Uterus (tissue), 3 donors: ENCODE measurements at regions not wholly inside any gene's neighbourhood (a gene's known extent, or its start where the extent isn't known, plus 50 kb on each side); places are given as distances from the start of the nearest gene placed in this dataset.

Source experiments
- DNase-seq, 2 donors: peaks; one replicate each; pipeline ENCODE4 v3.0.0-alpha.2; 2019 to 2020
- H3K27ac ChIP-seq, 2 donors: fragments of 200-600 bp; sonication (generic); 1 replicate in 1 of 2; 2 replicates in 1 of 2; pipeline ENCODE4 v1.5.1; 2016 to 2018
- H3K27me3 ChIP-seq, 2 donors: fragments of 200-600 bp; sonication (generic); one replicate each; pipeline ENCODE4 v1.5.1; 2018 to 2019; ENCODE audit warnings: control low read depth in 1 of 2
- H3K36me3 ChIP-seq, 2 donors: fragments of 200-600 bp; sonication (generic); one replicate each; pipeline ENCODE4 v1.5.1; 2019; ENCODE audit warnings: control low read depth in 1 of 2
- H3K4me1 ChIP-seq, 2 donors: fragments of 200-600 bp; sonication (generic); one replicate each; pipeline ENCODE4 v1.5.1; 2018 to 2019; ENCODE audit warnings: control low read depth in 1 of 2
- H3K4me3 ChIP-seq, 2 donors: fragments of 200-600 bp; sonication (generic); 1 replicate in 1 of 2; 2 replicates in 1 of 2; pipeline ENCODE4 v1.5.1; 2018 to 2019; ENCODE audit warnings: mild to moderate bottlenecking in 1 of 2
- H3K9me3 ChIP-seq, 2 donors: fragments of 200-600 bp; sonication (generic); one replicate each; pipeline ENCODE4 v1.5.1; 2019; ENCODE audit warnings: control low read depth in 1 of 2
- CTCF ChIP-seq, 4 experiments: fragments of 200-600 bp in 2 of 4; fragments of 450-650 bp in 2 of 4; sonication (generic) in 2 of 4; IDR thresholded peaks; one replicate each; pipeline ENCODE4 v1.5.1; 2016 to 2019; ENCODE audit warnings: antibody characterized with exemption in 4 of 4, mild to moderate bottlenecking in 2 of 4, moderate library complexity in 1 of 4
- POLR2A ChIP-seq, 2 donors: fragments of 450-650 bp; IDR thresholded peaks; one replicate each; pipeline ENCODE4 v1.6.1; 2016; ENCODE audit warnings: antibody characterized with exemption in 2 of 2, mild to moderate bottlenecking in 1 of 2, moderate library complexity in 1 of 2
- intact Hi-C: fragments of 100-400 bp; cut with DNase I; formaldehyde crosslinking; loops from one replicate; pipeline ENCODE4 v1.15.1; 2023; ENCODE audit warnings: low total_unique reads
- donor health status: DM: yes; HTN: yes; CAD: no.

GRCh38 chr15:96514607-96515285 lies 184.2 kb downstream of the NR2F2 start:
- no peak for DNase-seq
- intact Hi-C loops = no loop called here
- Histone ChIP-seq H3K9me3 (no peaks in the 10 kb centered on the region), H3K4me3 (no peak overlapping the region), H3K4me1 (no peaks in the 10 kb centered on the region), H3K27ac (no peak overlapping the region), H3K27me3 (no peaks in the 10 kb centered on the region), H3K36me3 (no peaks in the 10 kb centered on the region)
- TF ChIP-seq CTCF (IDR thresholded peaks at IDR 0.05) (no peak), POLR2A (IDR thresholded peaks at IDR 0.05) (no peak)

- DNase-seq = no peak
- no peak for TF ChIP-seq POLR2A (IDR thresholded peaks at IDR 0.05)
- no peak for TF ChIP-seq CTCF (IDR thresholded peaks at IDR 0.05)
- Histone ChIP-seq H3K4me3 (no peak overlapping the region), H3K4me1 (no peaks in the 10 kb centered on the region), H3K36me3 (no peaks in the 10 kb centered on the region), H3K9me3 (no peaks in the 10 kb centered on the region), H3K27me3 (no peaks in the 10 kb centered on the region), H3K27ac (no peak overlapping the region)
- intact Hi-C loops = no loop called here
Observed at GRCh38 chr15:96515371-96515770, 184.9 kb downstream of the NR2F2 start.

- intact Hi-C loops = no loop called here
- Histone ChIP-seq H3K4me1 (no peaks in the 10 kb centered on the region), H3K4me3 (no peak overlapping the region), H3K9me3 (no peaks in the 10 kb centered on the region), H3K36me3 (no peaks in the 10 kb centered on the region), H3K27ac (no peak overlapping the region), H3K27me3 (no peaks in the 10 kb centered on the region)
- TF ChIP-seq CTCF (IDR thresholded peaks at IDR 0.05) (no peak), POLR2A (IDR thresholded peaks at IDR 0.05) (no peak)
- no peak for DNase-seq
Observed at GRCh38 chr15:96521386-96521785, 190.9 kb downstream of the NR2F2 start.

- no peak for DNase-seq
- no peaks in the 10 kb centered on the region for H3K9me3 ChIP-seq
- peaks cover 0 to 11% of the 10 kb centered on the region in 2 donors for H3K27me3 ChIP-seq
- no peak overlapping the region for H3K27ac ChIP-seq
- no peak overlapping the region for H3K4me3 ChIP-seq
- no peaks in the 10 kb centered on the region for H3K4me1 ChIP-seq
- intact Hi-C loops = no loop called here
- no peaks in the 10 kb centered on the region for H3K36me3 ChIP-seq
- no peak for TF ChIP-seq POLR2A (IDR thresholded peaks at IDR 0.05)
- no peak for TF ChIP-seq CTCF (IDR thresholded peaks at IDR 0.05)
Observed at GRCh38 chr15:96524676-96525417, 194.3 kb downstream of the NR2F2 start.

GRCh38 chr15:96535148-96535547 lies 204.6 kb downstream of the NR2F2 start:
- no peak overlapping the region for H3K27ac ChIP-seq
- H3K4me1 ChIP-seq = no peaks in the 10 kb centered on the region
- H3K9me3 ChIP-seq = no peaks in the 10 kb centered on the region
- intact Hi-C loops = no loop called here
- no peak for TF ChIP-seq CTCF (IDR thresholded peaks at IDR 0.05)
- no peak for TF ChIP-seq POLR2A (IDR thresholded peaks at IDR 0.05)
- H3K36me3 ChIP-seq = no peaks in the 10 kb centered on the region
- H3K27me3 ChIP-seq = peaks cover 0 to 5% of the 10 kb centered on the region in 2 donors
- no peak for DNase-seq
- no peak overlapping the region for H3K4me3 ChIP-seq
